ENCODE measurements at regions not wholly inside any gene's neighbourhood (a gene's known extent, or its start where the extent isn't known, plus 50 kb on each side); places are given as distances from the start of the nearest gene placed in this dataset.
"Not testable (repeated sequence)": the region's sequence is repeated elsewhere in the genome, so short reads cannot be mapped to it uniquely, and the experiment has no call there.

- FAIRE-seq (no peak), DNase-seq (ENCODE audit: insufficient read length, low spot score) (no peak)
- TF ChIP-seq POLR2A (IDR thresholded peaks at IDR 0.05; ENCODE audit: low read depth, low read length), result no peak
Measured at GRCh38 chr3:151620071-151620470, 113.7 kb upstream of the AADACL2 start.

DNA sequence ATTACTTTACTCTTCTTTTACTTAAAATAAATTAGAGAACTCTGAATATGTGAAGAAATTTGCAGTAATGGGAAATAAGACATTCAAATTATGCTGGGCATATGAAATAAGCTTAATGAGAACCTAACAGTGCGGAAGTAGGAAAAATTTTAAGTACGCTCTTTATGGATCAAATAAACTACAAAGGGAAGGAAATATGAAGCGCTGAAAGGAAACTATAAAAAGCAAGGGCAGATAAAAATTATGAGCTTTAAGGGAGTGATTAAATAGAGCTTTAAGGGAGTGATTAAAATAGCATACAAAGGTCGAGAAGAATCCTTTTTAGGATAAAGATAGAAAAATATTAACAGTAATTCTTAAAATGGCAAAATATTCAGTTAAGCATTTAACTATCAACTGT lies 118.3 kb upstream of the AADACL2 start:
- TF ChIP-seq POLR2A (IDR thresholded peaks at IDR 0.05; ENCODE audit: low read depth, low read length), result no peak
- no peak for FAIRE-seq

DNA sequence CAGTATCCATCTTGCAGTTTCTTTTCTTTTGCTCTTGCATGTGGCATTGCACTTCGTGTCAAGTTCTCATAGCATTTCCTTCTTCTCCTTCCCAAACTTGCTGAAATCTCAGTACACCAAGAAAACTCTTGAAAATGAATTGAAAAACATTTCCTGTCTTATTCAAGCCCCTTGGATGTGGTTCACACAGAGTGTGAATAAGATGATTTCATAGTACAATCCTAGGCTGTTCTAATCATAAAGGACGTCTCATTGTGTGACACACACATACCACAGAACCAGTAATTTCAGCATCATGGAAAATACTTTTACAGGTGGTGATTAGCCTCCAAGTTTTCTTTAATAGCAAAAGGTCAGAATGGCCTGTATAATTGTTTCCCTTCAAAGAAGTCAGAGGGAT lies 121.6 kb upstream of the AADACL2 start:
- DNase-seq (ENCODE audit: insufficient read length, low spot score) (no peak), FAIRE-seq (no peak)
- no peak for TF ChIP-seq POLR2A (IDR thresholded peaks at IDR 0.05; ENCODE audit: low read depth, low read length)

More for the DNA sequence above, 118.3 kb upstream of the AADACL2 start:
- DNase-seq (ENCODE audit: insufficient read length, low spot score), result no peak

DNA sequence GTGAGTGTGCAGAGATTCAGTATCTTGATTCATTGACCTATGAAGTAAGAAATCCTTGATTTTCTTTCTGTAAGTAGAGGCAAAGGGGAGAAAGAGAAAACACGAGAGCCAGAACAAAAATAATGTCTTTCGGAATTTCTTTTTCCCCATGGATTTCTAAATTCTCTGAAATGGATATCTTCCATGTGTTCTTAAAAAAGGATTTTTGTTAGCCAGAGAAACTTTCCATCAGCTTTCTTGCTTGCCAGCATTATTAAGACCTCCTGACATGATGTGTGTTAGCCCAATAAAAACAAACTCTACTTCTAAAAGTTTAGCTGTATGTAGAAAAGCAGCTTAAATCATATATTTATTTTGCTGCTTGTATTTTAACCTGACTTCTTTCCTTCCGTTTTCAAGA lies 122.3 kb upstream of the AADACL2 start:
- no peak for TF ChIP-seq POLR2A (IDR thresholded peaks at IDR 0.05; ENCODE audit: low read depth, low read length)

GRCh38 chr3:151609491-151609890 lies 124.2 kb upstream of the AADACL2 start:
- no peak for DNase-seq (ENCODE audit: insufficient read length, low spot score)
- no peak for FAIRE-seq
- TF ChIP-seq POLR2A (IDR thresholded peaks at IDR 0.05; ENCODE audit: low read depth, low read length), result no peak

More for the DNA sequence above, 122.3 kb upstream of the AADACL2 start:
- no peak for DNase-seq (ENCODE audit: insufficient read length, low spot score)
- no peak for FAIRE-seq

DNA sequence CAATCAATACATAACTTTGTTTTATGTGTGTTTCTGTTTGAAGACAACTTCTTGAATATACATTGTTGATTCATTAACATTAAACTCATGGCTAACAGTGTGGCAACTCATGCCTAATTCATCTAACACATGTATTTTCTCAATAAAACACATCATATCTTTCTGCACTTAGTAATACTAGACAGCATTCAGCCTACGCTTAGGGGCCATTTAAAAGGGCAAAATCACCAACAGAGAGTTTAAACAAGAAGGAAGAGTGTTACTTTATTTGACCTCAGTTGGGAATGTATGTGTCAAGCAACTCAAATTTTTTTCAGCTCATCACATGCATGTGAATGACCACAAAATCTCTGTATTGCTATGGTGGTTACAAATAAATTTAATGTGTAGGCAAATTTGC lies 128.8 kb upstream of the AADACL2 start:
- no peak for TF ChIP-seq POLR2A (IDR thresholded peaks at IDR 0.05; ENCODE audit: low read depth, low read length)
- FAIRE-seq (no peak), DNase-seq (ENCODE audit: insufficient read length, low spot score) (no peak)

- FAIRE-seq, result no peak
- DNase-seq (ENCODE audit: insufficient read length, low spot score), result no peak
- TF ChIP-seq POLR2A (IDR thresholded peaks at IDR 0.05; ENCODE audit: low read depth, low read length), result no peak
Measured at GRCh38 chr3:151600783-151601182, 132.9 kb upstream of the AADACL2 start.

DNA sequence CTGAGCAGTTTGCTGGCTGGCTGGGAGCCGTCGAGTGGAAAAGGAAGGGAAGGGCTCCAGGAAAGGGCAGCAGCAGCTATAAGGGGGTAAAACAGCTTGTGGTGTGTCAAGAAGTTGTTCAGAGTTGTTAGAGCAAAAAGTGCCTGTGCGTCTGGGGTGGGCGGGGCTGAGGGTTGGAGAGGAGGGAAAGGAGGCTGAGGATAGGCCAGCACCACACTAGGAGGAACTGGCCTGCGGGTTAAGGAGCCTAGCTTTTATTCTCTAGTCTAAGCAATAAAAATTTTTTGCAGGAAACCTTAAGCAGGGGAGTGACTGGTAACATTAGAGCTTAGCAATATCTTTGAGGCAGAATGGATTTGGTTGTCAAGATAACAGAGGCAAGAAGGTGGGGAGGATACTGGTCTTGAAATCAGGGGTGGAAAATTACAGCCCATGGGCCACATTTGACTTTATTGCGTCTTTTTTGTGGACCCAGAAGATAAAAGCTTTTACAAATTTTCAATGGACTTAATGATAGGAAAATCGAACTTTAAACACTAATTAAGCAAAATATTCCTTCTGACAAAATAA lies 134.5 kb upstream of the AADACL2 start:
- DNase-seq (ENCODE audit: insufficient read length, low spot score) (no peak), FAIRE-seq (no peak)
- TF ChIP-seq POLR2A (IDR thresholded peaks at IDR 0.05; ENCODE audit: low read depth, low read length), result no peak

- no peak for FAIRE-seq
- DNase-seq (ENCODE audit: insufficient read length, low spot score), result no peak
- TF ChIP-seq POLR2A (IDR thresholded peaks at IDR 0.05; ENCODE audit: low read depth, low read length), result no peak
Measured at GRCh38 chr3:151596940-151597339, 136.1 kb upstream of the IGSF10 start.

GRCh38 chr3:151593928-151594327 lies 133.1 kb upstream of the IGSF10 start:
- TF ChIP-seq POLR2A (IDR thresholded peaks at IDR 0.05; ENCODE audit: low read depth, low read length), result no peak
- FAIRE-seq (peak; percentile 66), DNase-seq (ENCODE audit: insufficient read length, low spot score) (no peak)

DNA sequence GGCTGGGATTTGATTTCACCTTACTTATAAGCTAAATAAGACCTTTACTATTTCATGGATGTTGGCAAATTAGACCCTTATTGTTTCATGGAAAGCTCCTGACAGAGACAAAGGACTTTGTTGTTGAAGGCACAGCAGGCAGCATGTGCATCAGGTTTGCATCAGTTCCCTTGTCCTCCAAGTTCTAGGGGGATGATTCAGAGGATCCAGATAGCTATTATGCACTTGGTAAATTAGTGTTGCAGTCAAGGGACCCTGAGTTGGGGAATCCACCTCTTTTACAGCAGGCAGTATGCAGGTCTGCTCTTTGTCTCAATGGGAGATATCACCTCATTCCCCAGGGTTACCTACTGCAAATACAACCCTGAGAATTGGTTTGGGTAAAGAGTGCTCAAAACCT lies 131.4 kb upstream of the IGSF10 start:
- FAIRE-seq, result no peak
- TF ChIP-seq POLR2A (IDR thresholded peaks at IDR 0.05; ENCODE audit: low read depth, low read length), result no peak
- DNase-seq (ENCODE audit: insufficient read length, low spot score), result no peak

- DNase-seq (ENCODE audit: insufficient read length, low spot score), result no peak
- no peak for FAIRE-seq
- TF ChIP-seq POLR2A (IDR thresholded peaks at IDR 0.05; ENCODE audit: low read depth, low read length), result no peak
Measured at GRCh38 chr3:151591441-151591840, 130.6 kb upstream of the IGSF10 start.

DNA sequence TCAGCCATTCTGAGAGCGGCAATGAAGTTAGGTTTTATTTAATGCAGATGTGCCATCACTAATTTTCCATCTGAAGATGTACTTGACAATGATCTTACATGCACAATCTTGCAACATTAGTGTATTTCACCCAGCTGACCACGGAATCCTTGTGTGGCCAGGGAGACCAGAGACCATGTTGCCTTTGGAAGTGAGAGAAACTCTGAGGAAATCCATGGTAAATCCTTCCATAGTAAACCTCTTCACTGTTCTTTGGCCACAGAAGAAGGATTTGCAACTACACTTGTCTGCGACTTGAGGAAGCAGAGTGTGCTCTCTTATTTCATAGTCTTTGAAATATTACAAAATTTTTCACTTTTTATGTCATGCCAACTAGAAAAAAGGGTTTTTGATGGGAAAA lies 128.4 kb upstream of the IGSF10 start:
- no peak for DNase-seq (ENCODE audit: insufficient read length, low spot score)

DNA sequence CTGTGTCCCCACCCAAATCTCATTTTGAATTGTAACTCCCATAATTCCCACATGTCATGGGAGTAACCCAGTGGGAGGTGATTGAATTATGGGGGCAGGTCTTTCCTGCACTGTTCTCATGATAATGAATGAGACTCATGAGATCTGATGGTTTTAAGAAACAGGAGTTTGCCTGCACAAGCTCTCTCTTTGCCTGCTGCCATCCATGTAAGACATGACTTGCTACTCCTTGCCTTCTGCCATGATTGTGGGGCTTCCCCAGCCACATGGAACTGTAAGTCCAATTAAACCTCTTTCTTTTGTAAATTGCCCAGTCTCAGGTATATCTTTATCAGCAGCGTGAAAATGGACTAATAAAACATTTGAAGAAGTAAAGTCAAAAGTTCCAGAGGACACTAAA lies 126.8 kb upstream of the IGSF10 start:
- FAIRE-seq; DNase-seq (ENCODE audit: insufficient read length, low spot score): not testable (repeated sequence)

More for the DNA sequence above, 128.4 kb upstream of the IGSF10 start:
- no peak for FAIRE-seq
- no peak for TF ChIP-seq POLR2A (IDR thresholded peaks at IDR 0.05; ENCODE audit: low read depth, low read length)

DNA sequence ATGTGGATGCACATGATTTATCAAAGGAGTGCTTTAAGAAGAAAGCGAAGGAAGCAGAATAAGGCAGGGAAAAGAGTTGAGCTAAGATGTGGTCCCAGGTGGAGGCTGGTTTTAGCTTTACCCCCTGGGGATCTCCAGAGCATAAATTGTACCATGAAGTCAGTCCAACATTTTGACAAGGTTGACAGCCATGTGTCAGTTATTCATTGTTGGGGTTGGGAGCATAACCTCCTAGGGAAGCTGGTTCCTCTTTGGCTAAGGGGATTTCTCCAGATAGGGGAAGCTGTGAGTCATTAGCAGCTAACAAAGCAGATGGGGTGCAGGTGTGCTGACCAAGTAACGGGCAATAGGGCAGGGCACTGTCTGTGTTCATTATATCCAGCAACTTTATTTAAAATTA lies 123.7 kb upstream of the IGSF10 start:
- TF ChIP-seq POLR2A (IDR thresholded peaks at IDR 0.05; ENCODE audit: low read depth, low read length), result no peak
- DNase-seq (ENCODE audit: insufficient read length, low spot score), result no peak
- peak; percentile 78 for FAIRE-seq

- FAIRE-seq (peak; percentile 36), DNase-seq (ENCODE audit: insufficient read length, low spot score) (no peak)
- no peak for TF ChIP-seq POLR2A (IDR thresholded peaks at IDR 0.05; ENCODE audit: low read depth, low read length)
Measured at GRCh38 chr3:151581035-151581434, 120.2 kb upstream of the IGSF10 start.
